NCI-H526 treated with DMSO at 0.1 percent for 48 hours (cell line): ENCODE measurements at regions not wholly inside any gene's neighbourhood (a gene's known extent, or its start where the extent isn't known, plus 50 kb on each side); places are given as distances from the start of the nearest gene placed in this dataset.

Experiments
- DNase-seq: peaks from one replicate; lab custom pipeline; 2025; lab: John Stamatoyannopoulos, UW

DNA sequence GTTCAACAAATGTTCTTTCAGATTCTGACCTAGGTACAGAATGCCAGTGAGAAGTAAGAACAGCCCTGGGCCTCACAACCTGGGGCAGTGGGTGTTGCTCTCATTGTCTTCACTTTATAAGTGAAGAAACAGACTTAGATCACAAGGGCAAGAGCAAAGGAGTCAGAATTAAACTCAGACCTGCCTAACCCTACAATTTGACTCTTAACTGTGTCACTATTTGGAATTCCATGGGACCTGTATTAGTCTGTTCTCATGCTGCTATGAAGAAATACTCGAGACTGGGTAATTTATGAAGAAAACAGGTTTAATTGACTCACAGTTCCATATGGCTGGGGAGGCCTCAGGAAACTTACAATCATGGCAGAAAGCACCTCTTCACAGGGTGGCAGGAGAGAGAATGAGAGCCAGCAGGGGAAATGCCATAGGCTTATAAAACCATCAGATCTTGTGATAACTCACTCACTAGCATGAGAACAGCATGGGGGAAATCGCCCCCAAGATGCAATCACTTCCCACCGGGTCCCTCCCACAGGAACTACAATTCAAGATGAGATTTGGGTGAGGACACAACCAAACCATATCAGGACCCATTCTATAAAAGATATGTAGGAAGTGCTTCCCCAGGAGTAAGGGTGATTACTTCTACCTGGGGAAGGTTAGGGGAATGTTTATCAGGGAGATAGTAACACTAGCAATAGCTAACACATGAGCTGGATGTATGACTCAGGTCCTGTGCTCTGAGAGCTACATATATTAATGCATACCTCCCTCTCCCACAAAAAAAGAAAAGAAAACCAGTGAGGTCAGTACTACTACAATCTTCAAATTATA, 270.1 kb downstream of the SOX9 start:
- no peak for DNase-seq

DNA sequence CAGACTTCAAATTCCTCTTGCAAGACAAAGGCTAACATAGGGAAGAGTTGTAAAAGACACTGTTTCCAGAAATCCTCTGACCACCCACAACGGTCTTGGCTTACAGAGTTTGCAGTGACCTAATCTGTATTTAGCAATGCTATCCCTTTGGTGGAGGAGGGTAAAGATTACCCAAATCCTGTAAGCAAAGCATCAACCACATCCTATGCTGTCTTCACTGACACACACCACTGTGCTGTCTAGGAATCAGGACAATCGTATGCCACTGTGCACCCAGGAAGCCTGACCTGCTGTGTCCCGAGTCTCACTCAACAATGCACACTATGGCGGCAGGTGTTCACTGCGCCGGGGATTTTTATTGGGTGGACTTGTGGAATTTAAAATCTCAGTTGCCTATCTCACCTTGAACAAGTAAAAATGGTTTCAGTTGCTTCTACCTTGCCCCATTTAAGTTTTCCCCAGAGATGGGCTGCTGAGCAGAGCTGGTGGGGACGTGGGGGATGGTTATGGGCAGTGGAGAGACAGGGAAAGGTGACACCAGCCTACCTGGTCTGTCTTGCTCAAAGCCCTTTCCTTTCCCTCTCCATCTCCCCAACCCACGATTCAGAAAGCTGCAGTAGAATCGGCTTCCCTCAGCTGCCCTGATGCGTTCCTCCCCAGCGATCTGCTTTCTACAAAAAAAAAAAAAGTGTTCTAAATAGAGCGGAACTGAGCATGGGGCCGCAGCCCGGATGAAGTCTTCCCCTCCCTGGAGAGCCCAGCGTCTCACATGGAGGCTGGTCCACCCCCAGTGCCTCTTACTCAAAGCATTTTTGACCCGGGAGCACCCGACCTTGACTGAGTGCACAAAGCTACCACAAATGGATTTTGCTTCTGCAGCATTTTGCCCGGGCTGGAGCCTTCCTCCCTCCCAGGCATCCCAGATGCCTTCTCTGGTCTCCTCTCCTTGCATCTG, 271.5 kb downstream of the SOX9 start:
- no peak for DNase-seq

DNA sequence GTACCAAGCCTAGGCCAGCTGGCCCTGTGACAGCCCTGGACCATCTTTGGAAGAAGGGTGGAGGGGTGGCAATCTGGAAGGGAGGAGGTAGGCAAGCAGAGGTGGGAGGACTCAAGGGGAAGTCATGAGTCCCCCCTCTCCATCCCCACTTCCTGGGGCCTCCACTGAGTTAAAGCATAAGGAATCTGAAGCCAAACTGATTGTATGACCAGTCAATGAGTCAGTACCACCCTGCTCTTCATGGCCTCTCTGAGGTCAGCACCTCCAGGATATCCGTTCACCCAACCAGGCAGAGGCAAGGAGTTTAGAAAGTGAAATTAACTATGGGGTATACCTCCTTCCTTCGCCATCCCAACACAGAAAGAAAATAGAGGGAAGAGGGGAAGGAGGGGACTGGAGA, 272.7 kb downstream of the SOX9 start:
- no peak for DNase-seq

DNA sequence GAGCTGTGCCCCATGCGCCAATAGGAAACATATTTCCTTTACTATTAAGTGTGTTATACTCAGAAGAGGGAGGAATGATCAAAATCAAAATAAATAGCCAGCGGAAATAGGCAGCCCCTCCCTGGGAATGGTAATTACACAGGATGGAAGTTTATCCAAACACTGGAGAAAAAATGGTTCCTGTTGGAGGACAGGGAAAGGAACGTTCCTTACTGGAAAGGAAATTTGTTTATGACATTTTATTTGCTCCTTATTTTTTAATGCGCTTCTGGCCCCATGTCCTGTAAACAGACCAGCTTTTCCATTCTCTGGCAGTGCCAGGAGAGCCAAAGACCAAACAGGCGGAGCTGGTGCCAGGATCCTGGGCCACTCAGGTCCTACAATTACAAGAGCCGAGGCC, 273.7 kb downstream of the SOX9 start:
- no peak for DNase-seq

DNA sequence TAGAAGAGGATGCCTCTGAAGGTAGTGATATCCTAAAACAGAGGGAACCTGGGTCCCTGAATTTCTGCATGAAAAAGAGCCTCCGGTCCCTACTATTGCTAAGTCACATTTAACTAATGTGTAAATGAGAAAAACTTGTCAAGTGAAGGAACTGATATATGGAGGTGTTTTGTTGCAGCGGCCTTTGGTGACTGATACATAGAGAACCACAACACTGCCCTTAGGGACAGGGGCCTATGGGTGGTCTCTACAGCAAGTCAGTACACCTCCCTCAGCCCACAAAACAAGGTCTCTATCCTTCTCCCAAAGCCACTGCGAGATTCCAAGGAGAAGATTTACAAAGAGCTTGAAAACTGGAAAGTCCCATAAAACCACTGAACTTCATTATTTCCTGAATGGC, 275.3 kb downstream of the SOX9 start:
- no peak for DNase-seq

DNA sequence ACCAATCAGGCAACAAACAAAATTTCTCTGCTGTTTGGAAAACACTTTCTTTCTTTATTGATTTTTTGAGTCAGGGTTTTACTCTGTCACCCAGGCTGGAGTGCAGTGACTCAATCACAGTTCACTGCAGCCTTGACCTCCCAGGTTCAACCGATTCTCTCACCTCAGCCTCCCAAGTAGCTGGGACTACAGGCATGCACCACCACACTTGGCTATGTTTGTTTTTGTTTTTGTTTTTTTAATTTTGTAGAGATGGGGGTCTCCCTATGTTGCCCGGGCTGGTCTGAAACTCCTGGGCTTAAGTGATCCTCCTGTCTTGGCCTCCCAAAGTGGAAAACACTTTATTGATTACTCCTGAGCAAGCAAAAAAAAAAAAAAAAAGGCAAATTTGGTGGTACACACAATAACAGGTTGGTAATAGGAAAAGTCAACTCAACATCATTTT, 276.4 kb downstream of the SOX9 start:
- DNase-seq, result no peak

DNA sequence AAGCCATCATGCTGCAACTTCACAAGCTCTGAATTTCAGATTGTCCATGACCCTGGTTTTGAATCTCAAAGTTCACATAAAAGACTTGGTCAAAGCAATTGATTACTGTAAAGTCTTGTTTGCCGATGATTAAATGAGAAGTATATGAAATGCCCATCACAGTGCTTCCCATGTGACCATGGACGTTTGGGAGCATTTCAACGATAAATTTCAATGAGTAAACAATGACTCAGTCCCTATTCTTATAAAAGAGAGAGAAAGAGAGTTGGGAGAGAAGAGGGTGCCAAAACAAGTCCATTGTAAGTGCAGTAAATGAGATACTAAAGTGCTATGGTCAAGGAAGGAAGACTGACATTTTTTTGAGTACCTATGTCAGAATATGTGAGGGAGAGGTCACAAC, 276.9 kb downstream of the SOX9 start:
- no peak for DNase-seq

DNA sequence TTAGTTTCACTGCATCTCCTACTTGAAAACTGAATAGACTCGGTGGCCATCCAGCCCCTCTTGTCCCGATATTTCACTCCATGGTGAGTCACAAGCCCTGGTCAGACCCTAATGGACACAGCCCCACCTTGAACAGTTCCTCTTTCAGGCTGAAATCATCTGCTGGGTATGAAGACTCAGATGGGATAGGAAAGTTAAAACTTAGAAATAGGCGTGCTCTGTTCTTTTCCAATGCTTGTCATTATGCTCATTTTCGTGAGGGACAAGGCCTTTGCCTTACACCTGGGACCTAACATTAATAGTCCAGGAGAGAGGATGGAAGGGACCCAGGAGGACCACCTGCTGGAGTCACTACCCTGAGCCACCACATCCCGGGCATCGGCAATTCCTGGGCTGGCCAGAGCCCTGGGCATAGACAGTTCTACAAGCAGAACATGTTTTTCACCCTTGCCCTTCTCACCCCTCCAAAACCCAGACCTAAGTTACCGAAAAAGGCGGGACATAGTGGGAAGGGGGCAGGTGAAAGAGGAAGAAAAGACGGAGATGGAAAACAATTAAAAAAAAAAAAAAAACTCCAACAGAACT, 278.3 kb downstream of the SOX9 start:
- DNase-seq, result no peak

DNA sequence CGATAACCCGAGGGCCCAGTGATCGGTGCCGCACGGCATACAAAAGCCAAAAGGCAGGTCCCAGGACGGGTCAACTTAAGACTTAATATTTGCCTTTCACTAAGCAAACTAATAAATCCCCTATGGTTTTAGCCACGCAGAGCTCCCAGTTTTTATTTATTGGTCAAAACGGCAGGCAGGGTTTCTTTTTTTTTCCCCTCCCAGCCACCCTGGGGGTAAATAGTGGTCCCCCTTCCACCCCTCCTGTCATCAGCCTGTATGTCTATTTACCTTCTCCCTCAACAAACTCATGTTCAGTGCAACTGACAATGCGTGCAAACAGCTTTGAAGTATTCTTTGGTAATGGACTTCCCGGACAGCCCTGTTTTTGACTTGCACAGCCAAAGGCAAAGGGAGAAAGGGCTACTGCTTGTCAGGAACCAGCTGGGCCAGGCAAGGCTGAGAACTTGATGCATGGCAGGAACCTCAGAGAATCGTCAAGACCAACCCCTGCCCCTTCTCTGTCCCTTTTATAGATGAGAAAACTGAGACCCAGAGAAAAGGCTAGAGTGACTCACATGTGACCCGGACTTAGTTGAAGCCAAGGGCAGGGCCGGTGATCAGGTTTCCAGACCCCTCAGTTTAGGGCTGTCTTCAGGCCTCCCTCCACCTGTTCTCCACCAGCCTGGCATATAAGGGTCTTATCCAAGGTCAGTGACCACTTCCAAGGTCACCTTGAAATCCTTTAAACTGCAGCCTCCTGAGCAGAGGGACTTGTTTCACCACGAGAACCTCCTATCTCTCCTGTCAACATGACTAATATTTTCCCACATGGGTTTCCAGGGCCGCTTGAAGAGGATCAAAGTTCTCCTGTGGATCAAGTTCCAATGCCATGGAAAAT, 279.0 kb downstream of the SOX9 start:
- no peak for DNase-seq

DNA sequence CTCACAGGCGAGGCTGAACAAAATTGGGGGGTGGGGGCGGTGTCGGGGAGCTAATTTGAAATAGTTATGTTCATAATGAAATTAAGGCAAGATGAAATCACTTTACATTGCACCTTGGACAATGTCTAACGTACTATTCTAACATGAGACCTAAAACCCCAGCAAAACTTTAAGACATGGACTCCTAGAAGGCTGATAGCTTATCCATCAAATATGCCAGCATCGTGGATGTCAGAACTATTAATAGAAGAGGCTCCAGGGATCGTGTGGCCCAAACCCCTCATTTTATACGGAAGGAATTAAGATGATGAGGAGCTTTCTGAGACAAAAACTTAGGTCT, 279.6 kb downstream of the SOX9 start:
- no peak for DNase-seq

DNA sequence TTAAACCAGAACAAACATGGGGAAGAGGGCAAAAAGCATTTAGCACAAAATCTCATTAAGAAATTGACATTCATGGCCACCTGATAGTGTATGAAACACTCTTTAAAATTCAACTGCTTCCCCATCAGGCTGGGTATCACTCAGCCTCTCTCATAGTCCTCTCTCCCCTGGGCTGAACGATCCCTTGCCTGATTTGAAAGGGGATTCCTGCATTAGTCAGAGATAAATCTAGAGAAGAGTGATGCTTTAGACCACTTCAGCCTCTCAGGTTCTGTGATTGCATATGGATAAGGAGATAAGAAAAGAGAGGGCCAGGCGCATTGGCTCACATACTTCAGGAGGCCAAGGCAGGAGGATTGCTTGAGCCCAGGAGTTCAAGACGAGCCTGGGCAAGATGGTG, 280.0 kb downstream of the SOX9 start:
- no peak for DNase-seq

DNA sequence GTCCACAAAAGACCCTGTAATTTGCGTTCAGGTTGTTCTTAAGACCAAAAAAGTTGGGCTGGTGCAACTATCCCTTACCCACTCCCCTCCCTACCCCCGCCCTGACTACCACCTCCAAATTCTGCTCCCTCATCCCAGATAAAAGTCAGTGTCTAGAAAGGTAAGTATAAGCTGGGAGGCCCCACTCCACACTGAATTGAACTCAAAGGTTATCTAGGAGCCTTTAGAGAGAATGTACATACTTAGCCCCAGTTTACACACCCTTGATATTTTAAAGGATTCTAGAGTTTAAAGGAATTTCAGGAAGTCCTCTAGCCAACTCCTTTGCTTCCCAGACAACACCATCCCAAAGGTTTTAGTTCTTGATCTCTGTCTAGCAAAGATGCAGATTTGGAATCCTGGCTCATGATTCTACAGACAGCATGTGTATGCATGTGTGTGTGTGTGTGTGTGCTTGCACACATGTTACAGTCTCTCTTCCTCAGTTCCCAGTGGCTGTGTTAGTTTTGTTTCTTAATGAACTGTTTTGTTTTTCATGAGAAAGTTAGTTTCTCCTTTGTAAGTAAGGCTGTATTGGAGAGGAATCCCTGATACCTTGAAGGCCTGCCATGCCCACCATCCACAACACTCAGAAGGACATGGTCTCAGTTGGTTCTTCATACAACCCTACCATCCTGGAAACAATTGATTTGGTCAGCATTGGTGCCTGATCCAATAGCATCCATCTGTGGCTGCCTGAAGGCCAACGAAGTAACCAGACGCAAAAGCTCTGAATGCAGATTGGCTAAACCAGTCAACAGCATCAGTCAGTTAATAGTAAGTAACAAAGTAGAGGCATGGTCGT, 281.3 kb downstream of the SOX9 start:
- DNase-seq, result no peak

DNA sequence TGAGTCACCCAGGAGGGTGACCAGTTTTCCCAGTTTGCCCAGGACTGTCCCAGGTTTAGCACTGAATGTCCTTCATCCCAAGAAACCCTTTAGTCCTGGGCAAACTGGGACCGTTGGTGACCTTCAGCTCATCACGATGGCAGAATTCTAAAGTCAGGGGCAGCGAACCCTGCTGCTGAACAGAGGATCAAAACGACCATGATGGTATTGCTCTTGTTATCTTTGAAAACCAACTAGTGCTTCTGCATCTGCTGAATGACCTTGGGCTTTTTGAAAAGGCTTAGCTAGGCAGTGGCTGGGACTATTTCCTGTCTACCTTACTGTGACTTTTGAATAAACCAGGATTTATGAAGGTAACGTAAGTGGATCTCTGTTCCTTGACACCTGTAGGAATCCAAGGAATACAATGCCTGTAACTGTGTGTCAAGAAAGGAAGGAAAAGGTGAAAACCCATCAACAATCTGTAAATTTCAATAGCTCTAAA, 281.9 kb downstream of the SOX9 start:
- DNase-seq, result no peak

DNA sequence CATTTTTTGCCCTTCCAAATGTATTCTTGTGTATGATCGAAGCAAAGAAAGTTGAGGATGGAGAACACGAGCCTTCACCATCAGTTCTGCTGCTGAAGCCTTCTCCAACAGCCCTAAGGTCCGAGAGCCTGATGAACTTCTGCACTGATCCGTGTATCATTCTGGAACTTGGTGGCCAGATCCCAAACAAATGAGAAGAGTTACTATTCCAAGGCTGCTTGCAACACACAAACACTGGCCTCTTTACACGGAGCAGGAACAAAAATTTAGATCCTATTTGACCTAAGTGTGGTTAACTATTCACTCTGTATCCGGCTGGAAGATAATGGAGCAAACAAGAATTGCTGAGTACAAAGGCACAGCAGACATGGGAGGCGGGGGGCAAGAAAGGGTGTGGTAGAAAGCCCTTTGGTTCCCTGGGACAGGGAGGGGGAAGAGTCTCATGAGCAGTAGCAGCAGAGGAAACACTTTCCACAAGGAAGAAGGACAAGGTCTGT, 282.9 kb downstream of the SOX9 start:
- DNase-seq, result no peak

DNA sequence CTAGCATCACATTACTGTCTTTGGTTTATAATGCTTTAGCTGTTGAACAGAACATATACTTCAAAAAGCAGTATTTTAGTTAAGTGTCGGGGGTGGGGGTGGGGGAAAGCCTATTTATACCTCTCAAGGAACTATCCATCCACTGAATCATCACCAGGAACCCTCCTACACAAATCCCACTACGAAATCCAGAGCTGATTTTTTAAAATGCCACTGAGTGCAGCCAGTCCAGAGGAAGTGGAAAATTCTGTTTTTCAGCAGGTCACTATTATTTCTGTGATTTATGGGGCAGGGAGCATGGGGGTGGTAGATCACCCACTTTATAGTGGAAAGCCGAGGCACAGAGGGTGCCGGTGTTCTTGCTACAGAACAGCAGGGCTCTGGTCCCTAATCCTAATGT, 284.1 kb downstream of the SOX9 start:
- no peak for DNase-seq

DNA sequence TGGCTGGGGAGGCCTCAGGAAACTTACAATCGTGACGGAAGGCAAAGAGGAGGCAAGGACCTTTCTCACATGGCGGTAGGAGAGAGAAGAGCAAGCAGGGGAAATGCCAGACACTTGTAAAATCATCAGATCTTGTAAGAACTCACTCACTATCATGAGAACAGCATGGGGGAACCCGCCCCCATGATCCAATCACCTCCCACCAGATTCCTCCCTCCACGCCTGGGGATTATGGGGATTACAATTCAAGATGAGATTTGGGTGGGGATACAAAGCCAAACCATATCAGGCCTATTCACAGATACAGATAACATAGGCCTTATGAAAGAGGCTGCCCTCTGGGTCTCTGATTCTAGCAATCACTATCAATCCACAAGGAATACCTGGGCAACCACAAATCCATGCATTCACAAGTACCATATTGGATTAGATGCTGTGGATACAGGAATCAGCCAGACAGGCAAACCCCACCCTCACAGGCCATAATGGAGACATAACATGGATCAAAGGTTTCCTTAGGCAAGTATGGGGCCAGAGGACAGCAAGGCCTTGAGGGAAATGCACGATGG, 284.9 kb downstream of the SOX9 start:
- no peak for DNase-seq

DNA sequence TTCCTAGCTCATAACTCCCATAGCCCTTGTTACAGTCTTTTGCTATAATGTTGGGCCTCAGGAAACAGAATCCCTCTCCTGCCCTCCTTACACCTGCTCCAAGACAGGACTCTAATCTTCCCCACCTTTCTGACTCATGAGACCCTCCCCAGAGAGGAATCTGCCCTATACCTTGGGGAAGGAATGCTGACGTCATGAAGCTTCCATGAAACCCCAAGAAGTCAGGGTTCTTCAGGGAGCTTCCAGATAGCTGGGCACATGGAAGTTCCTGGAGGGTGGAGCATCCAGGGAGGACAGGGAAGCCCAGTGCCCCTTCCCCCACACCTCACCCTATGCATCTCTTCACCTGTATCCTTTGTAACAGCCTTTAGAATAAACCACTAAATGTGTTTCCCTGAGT, 285.7 kb downstream of the SOX9 start:
- DNase-seq, result no peak

DNA sequence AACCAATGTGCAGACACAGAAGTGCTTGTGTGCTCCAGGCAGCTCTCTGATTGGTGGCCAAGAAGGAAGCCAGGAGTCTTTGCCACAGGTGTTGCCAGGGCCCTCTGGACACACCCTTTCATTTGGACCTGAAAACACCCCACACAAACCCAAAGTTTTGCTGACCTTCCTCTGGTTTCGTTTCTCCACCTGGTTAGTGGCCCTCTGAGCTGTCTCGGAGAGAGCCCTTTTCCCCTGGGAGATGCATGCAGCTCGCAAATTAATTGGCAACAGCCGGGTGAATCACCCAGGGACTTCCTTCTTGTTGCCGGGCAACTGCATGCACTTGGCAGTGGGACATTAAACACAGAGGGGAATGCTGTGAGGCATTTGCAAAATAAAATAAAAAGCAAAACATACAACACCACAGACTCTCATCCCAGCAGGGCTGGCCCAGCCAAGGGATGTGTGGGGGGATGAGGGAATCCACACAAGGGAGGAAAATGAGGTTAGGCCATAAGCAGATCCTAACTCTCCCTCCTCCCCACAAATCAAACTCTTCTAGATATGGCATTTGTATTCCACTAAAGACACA, 286.6 kb downstream of the SOX9 start:
- DNase-seq, result peak; percentile 92

DNA sequence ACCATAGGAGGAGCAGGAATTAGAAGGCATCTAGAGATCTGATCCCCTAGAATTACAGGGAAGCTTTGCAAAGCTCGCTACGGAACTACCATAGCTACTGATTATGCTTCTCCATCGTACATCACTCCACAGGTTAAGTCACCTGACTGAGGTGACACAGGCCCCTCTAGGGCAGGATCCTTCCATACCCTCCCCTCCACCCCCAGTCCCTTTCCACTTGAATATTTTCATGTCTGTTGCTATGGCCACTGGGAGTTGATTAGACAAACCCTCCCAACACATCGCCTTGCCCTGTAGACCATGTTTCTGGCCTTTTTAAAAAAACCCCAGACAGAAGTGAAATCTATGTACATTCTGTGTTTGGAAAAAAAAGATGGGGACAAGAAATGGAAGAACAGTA, 287.1 kb downstream of the SOX9 start:
- no peak for DNase-seq

DNA sequence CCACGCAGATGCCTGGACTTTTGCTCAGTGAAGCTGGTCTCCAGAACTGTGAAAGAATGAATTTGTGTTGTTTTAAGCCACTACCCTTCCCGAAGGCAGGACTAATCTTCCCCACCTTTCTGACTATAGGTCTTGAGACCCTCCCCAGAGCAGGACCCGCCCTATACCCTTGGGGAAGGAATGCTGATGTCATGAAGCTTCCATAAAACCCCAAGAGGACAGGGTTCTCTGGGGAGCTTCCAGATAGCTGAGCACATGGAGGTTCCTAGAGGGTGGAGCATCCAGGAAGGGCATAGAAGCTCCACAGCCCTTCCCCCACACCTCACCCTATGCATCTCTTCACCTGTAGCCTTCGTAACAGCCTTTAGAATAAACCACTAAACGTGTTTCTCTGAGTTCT, 287.8 kb downstream of the SOX9 start:
- no peak for DNase-seq
